ENCODE measurements at regions not wholly inside any gene's neighbourhood (a gene's known extent, or its start where the extent isn't known, plus 50 kb on each side); places are given as distances from the start of the nearest gene placed in this dataset.
A peak's percentile ranks its signal among the peaks of the same experiment; 100 is the strongest.

GRCh38 chr1:222256058-222256457, 291.8 kb downstream of the HHIPL2 start:
- no peak for DNase-seq (ENCODE audit: low read depth, low spot score)
- CTCF ChIA-PET, result no interaction called here
- POLR2A ChIA-PET, result no interaction called here
- H3K4me3 ChIP-seq (ENCODE audit: low read depth, low read length), result no peak overlapping the region
- no peak for TF ChIP-seq CTCF (IDR thresholded peaks at IDR 0.05; ENCODE audit: insufficient read depth, low read length, missing control alignments)

- no peak for TF ChIP-seq CTCF (IDR thresholded peaks at IDR 0.05; ENCODE audit: insufficient read depth, low read length, missing control alignments)
- no peak overlapping the region for H3K4me3 ChIP-seq (ENCODE audit: low read depth, low read length)
- POLR2A ChIA-PET, result no interaction called here
- DNase-seq (ENCODE audit: low read depth, low spot score), result no peak
- CTCF ChIA-PET, result interaction anchor here (1.7 kb wide), 1 partner anchor 13 kb away, joined by 4 read pairs; no protein-coding TSS in a partner anchor
Observed at GRCh38 chr1:222252788-222253187, 295.1 kb downstream of the HHIPL2 start.

DNA sequence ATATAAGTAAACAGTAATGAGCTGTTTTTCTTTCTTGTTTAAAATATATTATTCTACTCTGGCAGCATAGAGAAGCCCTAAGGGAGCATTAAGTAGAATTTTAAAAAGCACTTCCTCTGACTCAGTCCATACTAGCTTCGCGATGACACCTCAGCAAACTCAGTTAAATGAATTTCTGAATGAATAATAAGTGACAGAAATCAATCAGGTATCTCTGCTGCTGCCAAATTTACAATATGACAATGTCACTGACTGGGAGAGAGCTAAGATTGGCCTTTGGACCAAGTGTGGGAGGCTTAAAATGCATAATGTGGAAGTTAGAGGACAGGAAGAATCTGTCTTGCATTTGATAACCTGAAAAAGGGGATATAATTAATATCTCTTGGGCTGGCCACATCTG, 296.1 kb downstream of the HHIPL2 start:
- DNase-seq (ENCODE audit: low read depth, low spot score), result no peak
- ChIA-PET CTCF (interaction anchor here (1.7 kb wide), 1 partner anchor 14 kb away, joined by 4 read pairs; no protein-coding TSS in a partner anchor), POLR2A (no interaction called here)
- no peak for TF ChIP-seq CTCF (IDR thresholded peaks at IDR 0.05; ENCODE audit: insufficient read depth, low read length, missing control alignments)
- H3K4me3 ChIP-seq (ENCODE audit: low read depth, low read length), result no peak overlapping the region

DNA sequence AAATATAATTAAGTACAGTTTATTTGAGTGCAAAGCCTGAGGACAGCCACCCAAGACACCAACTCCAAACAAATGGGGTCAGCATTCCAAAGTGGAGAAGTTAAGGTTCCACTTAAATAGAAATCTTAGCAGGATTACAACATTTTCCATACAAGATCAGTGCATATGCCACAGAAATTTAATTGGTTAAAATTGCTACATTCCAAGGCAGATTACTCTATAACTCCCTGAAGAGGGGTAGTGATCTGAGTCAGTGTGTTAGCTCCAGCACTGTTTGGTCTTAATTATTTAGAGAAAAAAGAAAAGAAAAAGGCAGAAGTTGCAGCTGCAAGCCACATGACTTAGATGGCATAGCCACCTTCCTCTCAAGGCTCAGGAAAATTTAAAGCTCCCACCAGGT, 297.5 kb downstream of the HHIPL2 start:
- TF ChIP-seq CTCF (IDR thresholded peaks at IDR 0.05; ENCODE audit: insufficient read depth, low read length, missing control alignments), result no peak
- DNase-seq (ENCODE audit: low read depth, low spot score), result peak; percentile 36
- POLR2A ChIA-PET, result no interaction called here
- no peak overlapping the region for H3K4me3 ChIP-seq (ENCODE audit: low read depth, low read length)
- CTCF ChIA-PET, result interaction anchor here (0.8 to 1.5 kb wide), 2 partner anchors 126 to 205 kb away, joined by 3 read pairs; no protein-coding TSS in a partner anchor

DNA sequence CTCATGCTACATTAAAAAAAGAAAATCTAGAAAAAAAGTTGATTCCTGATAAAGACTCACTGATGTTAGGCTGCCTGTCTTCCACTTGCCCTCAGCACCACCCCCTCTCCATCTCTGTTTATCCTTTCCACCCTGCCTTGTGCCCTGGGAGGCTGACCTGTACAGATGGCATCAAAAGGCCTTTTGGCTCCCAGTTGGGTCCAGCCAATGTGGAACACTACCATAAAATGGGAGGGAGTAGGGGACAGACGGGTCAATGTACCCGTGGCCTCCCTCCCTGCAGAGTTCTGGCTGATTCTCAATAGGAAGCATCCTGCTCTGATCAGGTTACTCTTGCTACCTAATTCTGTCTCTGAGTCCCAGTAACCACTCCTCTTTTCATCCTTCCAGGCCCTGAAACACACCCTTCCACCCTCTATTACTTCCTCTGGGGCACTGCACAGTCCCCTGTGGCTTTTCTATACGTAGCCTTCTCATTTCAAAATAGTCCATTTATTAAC, 300.0 kb downstream of the HHIPL2 start:
- POLR2A ChIA-PET, result no interaction called here
- no peak overlapping the region for H3K4me3 ChIP-seq (ENCODE audit: low read depth, low read length)
- no peak for DNase-seq (ENCODE audit: low read depth, low spot score)
- CTCF ChIA-PET, result no interaction called here
- TF ChIP-seq CTCF (IDR thresholded peaks at IDR 0.05; ENCODE audit: insufficient read depth, low read length, missing control alignments), result no peak

GRCh38 chr1:222247081-222247480, 300.8 kb downstream of the HHIPL2 start:
- no peak overlapping the region for H3K4me3 ChIP-seq (ENCODE audit: low read depth, low read length)
- POLR2A ChIA-PET, result no interaction called here
- DNase-seq (ENCODE audit: low read depth, low spot score), result no peak
- CTCF ChIA-PET, result no interaction called here
- no peak for TF ChIP-seq CTCF (IDR thresholded peaks at IDR 0.05; ENCODE audit: insufficient read depth, low read length, missing control alignments)
